HUES6 (cell line): ENCODE measurements at regions not wholly inside any gene's neighbourhood (a gene's known extent, or its start where the extent isn't known, plus 50 kb on each side); places are given as distances from the start of the nearest gene placed in this dataset.

Experiments
- H3K27ac ChIP-seq: 2 replicates; pipeline ENCODE4 v1.7.0; 2013; ENCODE audit warnings: low read depth, mild to moderate bottlenecking, low read length, inconsistent platforms
- H3K27me3 ChIP-seq: 2 replicates; pipeline ENCODE4 v1.6.1; 2013; ENCODE audit warnings: low read length; ENCODE audit not compliant: control insufficient read depth, insufficient read depth
- H3K36me3 ChIP-seq: 2 replicates; pipeline ENCODE4 v1.6.1; 2013; ENCODE audit warnings: low read length; ENCODE audit not compliant: control insufficient read depth, insufficient read depth
- H3K4me1 ChIP-seq: 2 replicates; pipeline ENCODE4 v1.6.1; 2013; ENCODE audit warnings: low read length; ENCODE audit not compliant: control insufficient read depth, insufficient read depth
- H3K4me3 ChIP-seq: 2 replicates; pipeline ENCODE4 v1.5.1; 2013; ENCODE audit warnings: low read depth, low read length
- H3K9ac ChIP-seq: one replicate; pipeline ENCODE4 v1.6.1; 2013; ENCODE audit warnings: mild to moderate bottlenecking, low read length
- H3K9me3 ChIP-seq: 2 replicates; pipeline ENCODE4 v1.6.1; 2013; ENCODE audit warnings: low read depth, low read length; ENCODE audit not compliant: control insufficient read depth, insufficient read depth

DNA sequence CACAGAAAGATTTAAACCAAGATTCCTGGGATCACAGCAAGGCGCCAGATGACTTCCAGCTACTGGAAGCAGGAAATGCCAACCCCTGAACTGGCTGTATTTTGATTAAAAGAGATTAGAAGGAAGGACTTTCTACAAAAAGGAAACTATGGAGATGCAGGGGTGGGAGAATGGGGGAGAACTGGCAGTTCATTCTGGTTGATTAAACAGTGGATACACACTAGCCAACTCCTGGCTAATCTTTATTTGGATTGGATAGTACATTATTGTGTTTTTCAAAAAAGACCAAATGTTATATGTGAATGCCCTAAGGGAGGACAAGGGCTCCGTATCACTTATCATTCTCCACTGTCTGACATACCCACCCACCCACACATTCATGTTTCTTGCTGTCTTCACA lies 93.2 kb downstream of the CDO1 start:
- H3K9ac ChIP-seq, result no peak overlapping the region
- H3K27ac ChIP-seq, result no peak overlapping the region
- H3K4me3 ChIP-seq, result no peak overlapping the region
- H3K36me3 ChIP-seq, result no peaks in the 10 kb centered on the region
- no peaks in the 10 kb centered on the region for H3K4me1 ChIP-seq
- H3K9me3 ChIP-seq, result 0 out of 2 replicates have a peak, but pooled peaks cover 2% of the 10 kb centered on the region
- H3K27me3 ChIP-seq, result no peaks in the 10 kb centered on the region

DNA sequence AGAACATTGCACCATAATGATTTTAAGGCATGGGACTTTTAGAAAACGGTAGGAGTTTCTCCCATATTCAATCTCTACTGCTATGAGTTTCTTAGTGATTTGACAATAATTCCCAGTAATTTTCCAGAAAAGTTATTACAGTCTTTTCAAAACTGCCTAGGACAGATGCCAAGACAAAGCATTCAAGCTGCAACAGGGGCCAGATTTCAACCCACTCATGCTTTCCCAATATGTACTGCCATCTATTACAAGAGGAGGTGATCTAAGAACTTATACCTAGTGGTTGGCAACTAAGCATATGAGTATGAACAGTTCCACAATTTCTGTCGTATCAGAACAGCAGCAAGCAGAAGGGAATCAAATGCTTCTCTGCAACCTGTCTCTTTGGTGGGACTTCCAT lies 95.1 kb upstream of the TMED7 start:
- no peaks in the 10 kb centered on the region for H3K4me1 ChIP-seq

DNA sequence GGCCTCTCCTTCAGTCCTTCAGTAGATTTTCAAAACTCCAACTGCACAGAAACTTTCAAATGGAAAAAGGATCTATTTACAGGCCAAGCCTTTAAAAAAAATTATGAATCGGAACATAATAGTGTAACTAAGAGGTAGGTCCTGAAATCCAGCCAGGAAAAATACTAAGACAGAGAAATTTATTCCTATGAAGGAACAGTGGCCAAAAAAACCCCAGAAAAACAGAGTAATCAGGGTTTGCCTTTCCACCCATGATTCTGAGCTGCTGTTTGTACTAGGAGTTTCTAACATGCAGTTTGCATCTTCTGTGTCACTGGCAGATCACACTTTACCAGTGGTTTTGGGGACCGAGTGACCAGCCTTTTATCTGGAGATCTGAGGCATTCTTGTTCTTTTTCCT lies 93.1 kb upstream of the TMED7 start:
- H3K4me1 ChIP-seq, result no peaks in the 10 kb centered on the region
- H3K27me3 ChIP-seq, result no peaks in the 10 kb centered on the region
- H3K27ac ChIP-seq, result no peak overlapping the region
- no peak overlapping the region for H3K4me3 ChIP-seq
- no peaks in the 10 kb centered on the region for H3K36me3 ChIP-seq
- no peaks in the 10 kb centered on the region for H3K9me3 ChIP-seq
- H3K9ac ChIP-seq, result no peak overlapping the region

More for the DNA sequence above, 95.1 kb upstream of the TMED7 start:
- Histone ChIP-seq H3K27ac (no peak overlapping the region), H3K4me3 (no peak overlapping the region), H3K27me3 (no peaks in the 10 kb centered on the region), H3K36me3 (no peaks in the 10 kb centered on the region), H3K9me3 (0 out of 2 replicates have a peak, but pooled peaks cover 2% of the 10 kb centered on the region), H3K9ac (no peak overlapping the region)

DNA sequence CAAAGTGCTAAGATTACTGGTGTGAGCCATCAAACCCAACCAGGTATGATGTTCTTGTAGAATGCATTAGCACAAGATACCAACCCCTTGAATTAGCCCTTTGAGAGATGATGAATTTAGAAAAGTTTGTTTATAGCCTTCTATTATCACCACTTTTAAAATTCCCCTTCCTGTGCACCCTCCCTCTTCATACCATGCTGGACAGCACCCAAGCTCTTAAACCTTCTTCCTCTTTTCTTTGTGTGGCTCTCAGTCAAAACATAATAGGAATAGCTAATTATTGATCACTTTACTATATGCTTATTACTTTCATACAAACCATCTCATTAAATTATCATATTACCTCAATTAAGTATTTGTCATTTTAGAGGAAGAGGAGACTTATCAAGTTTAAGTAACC lies 87.6 kb upstream of the TMED7 start:
- Histone ChIP-seq H3K36me3 (no peaks in the 10 kb centered on the region), H3K4me3 (no peak overlapping the region), H3K4me1 (no peaks in the 10 kb centered on the region), H3K9me3 (peaks cover 7% of the 10 kb centered on the region), H3K27ac (no peak overlapping the region), H3K27me3 (no peaks in the 10 kb centered on the region), H3K9ac (no peak overlapping the region)

DNA sequence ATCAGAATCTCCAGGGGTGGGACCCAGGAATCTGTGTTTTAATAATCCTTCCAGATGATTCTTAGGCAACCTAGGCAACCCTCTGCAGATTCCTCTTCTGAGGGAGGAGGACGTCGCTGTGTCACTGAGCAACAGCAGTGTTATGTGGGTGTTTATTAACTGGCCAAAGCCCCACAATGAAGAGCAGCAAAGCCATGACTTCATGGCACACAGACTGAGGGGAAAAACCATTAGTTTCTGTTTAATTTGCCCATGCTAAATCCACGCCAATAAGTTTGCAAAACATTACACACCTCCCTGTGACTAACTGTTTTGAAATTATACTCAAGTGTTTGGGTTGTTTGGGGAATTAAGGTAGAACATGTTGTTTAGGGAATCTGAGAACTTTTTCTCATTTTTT lies 83.7 kb upstream of the TMED7 start:
- Histone ChIP-seq H3K9ac (no peak overlapping the region), H3K36me3 (no peaks in the 10 kb centered on the region), H3K4me3 (no peak overlapping the region), H3K9me3 (peaks cover 7% of the 10 kb centered on the region), H3K4me1 (no peaks in the 10 kb centered on the region), H3K27me3 (no peaks in the 10 kb centered on the region), H3K27ac (no peak overlapping the region)

DNA sequence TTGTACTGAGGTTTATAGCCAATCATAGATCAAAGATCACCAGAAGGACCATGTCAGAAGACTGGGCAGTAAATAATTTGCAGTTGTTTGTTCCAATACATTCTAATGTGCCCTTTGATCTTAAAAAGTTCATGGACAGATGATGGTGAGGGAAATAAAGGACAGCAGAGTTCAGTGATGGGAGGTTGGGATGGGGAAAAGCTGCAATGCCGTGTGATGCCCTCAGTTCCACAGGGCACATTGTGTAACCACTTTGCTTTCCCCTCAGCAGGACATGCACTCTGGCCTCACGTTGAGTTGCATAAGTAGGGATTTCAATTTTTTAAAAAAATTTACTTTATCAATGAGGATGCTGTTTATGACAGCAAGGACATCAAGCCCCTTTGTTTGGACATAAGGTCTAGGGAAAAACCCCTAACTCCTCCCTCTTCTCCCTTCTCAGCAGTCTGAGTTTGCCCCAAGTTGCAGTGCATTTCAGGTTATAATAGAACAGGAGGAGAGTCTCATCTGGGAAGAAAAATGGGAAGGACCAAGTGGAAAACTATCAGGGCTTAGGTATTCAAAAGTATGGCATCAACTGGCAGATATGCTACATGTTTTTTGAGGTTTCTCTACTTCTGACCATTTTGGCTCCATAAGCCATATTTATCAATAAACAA lies 83.1 kb upstream of the TMED7 start:
- H3K27ac ChIP-seq, result no peak overlapping the region
- no peaks in the 10 kb centered on the region for H3K36me3 ChIP-seq
- no peaks in the 10 kb centered on the region for H3K4me1 ChIP-seq
- no peaks in the 10 kb centered on the region for H3K27me3 ChIP-seq
- peaks cover 7% of the 10 kb centered on the region for H3K9me3 ChIP-seq
- no peak overlapping the region for H3K4me3 ChIP-seq
- H3K9ac ChIP-seq, result no peak overlapping the region

DNA sequence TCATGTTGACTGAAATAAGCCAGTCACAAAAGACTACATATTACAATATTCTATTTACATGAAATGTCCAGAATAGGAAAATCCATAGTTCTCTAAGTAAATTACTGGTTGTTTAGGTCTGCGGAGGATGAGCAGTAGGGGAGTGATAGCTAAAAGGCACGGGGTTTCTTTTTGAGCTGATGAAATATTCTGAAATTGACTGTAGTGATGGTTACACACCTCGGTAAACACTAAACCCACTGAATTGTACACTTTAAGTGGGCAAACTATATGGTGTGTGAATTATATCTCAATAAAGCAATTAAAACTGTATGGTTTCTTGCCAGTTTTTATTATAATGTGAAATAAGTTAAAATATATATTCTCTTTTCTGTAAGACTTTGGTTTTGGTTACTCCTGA lies 77.7 kb upstream of the TMED7 start:
- no peaks in the 10 kb centered on the region for H3K27me3 ChIP-seq

DNA sequence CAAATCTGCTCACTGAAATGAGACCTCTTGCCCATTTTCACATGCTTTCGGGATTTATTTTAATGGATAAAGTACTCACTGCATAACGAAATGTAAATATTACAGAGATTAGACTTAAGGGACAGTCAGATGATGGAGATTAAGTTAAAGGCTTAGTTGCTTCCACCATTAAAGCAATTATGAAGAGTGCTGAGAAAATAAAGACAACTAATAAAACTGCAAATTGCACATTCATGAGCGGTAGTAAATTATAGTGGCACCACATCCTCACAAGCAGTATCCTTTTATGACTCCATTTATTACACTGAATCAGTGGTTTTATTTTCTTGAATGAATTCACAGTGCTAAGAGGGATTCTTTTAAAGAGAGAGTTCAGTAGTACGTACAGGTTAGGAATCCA lies 76.2 kb upstream of the TMED7 start:
- Histone ChIP-seq H3K9ac (no peak overlapping the region), H3K4me1 (no peaks in the 10 kb centered on the region)

More for the DNA sequence above, 77.7 kb upstream of the TMED7 start:
- no peak overlapping the region for H3K27ac ChIP-seq
- no peak overlapping the region for H3K4me3 ChIP-seq
- H3K9ac ChIP-seq, result no peak overlapping the region
- H3K36me3 ChIP-seq, result no peaks in the 10 kb centered on the region
- no peaks in the 10 kb centered on the region for H3K9me3 ChIP-seq
- no peaks in the 10 kb centered on the region for H3K4me1 ChIP-seq

DNA sequence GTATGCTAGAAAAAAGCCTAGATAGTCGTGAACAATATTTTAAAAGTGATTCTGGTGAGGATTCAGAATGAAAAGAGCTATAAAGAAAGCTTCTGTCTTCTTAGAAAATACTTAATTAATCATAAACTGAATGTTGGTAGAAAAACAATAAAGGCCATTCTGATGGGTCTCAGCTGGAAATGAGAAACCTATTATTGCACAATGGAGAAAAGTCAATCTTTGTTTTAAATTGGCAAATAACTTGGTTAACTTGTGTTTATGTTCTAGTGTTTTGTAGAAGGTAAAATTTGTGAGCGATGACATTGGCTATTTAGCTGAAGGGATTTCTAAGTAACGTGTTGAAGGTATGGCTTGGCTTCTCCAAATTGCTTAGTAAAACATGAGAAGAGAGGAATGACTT lies 74.1 kb upstream of the TMED7 start:
- Histone ChIP-seq H3K27me3 (no peaks in the 10 kb centered on the region), H3K9me3 (no peaks in the 10 kb centered on the region), H3K4me1 (no peaks in the 10 kb centered on the region), H3K36me3 (no peaks in the 10 kb centered on the region), H3K4me3 (no peak overlapping the region), H3K27ac (no peak overlapping the region), H3K9ac (no peak overlapping the region)

More for the DNA sequence above, 76.2 kb upstream of the TMED7 start:
- no peaks in the 10 kb centered on the region for H3K36me3 ChIP-seq
- no peak overlapping the region for H3K4me3 ChIP-seq
- no peak overlapping the region for H3K27ac ChIP-seq
- H3K27me3 ChIP-seq, result no peaks in the 10 kb centered on the region
- H3K9me3 ChIP-seq, result no peaks in the 10 kb centered on the region

DNA sequence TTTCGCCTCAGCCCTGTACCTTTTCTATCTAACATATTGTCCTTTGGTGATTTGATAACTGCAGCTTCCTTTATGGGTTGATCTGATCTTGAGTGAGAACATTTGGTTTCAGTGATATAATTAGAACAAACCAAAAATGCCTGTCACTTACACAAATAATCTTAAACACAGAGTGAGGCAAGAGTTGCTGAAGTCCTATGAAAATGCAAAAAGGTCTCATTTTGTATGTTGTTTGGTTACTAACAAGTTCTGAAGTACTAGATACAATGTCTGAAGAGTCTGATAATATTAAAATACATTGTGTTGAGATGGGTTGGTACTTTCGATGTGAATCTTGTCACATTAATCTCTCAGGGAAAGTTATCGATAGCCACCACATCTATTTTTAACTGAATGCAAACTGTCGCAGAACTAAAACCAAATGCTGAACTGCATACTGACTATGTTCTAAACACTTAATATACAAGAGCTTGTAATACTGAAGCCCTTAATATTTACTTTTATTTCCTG lies 70.4 kb upstream of the TMED7 start:
- no peaks in the 10 kb centered on the region for H3K9me3 ChIP-seq
- no peaks in the 10 kb centered on the region for H3K27me3 ChIP-seq
- H3K4me3 ChIP-seq, result no peak overlapping the region
- no peaks in the 10 kb centered on the region for H3K36me3 ChIP-seq
- no peak overlapping the region for H3K9ac ChIP-seq
- H3K4me1 ChIP-seq, result no peaks in the 10 kb centered on the region
- H3K27ac ChIP-seq, result no peak overlapping the region

DNA sequence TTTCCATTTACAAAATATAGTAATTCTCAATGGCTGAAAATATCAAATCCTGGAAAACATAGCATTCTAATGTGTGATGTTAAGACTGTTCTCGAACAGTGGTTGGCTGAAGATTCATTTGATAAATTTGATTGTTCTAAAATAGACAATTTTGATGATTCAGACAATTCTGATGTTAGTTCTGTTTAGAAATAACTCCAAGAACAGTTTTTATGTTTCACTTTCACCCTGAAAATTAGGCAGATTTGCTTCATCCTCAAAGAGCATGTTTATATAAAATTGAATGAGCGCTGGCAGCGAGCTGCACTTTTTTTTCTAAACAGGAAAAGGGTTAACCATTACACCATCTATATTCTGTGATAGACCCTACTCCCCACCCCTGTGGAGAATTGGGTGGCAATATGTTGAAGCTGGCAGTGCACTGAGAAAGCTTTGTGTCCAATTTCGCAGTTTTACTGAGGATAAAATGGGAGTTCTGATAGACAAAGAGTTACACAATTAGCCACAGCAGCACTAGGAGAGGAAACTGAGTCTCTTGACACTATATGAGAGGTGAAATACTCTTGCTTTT lies 69.6 kb upstream of the TMED7 start:
- Histone ChIP-seq H3K27me3 (no peaks in the 10 kb centered on the region), H3K9ac (no peak overlapping the region), H3K36me3 (no peaks in the 10 kb centered on the region), H3K9me3 (no peaks in the 10 kb centered on the region), H3K27ac (no peak overlapping the region), H3K4me3 (no peak overlapping the region), H3K4me1 (no peaks in the 10 kb centered on the region)
